ENCODE measurements at regions not wholly inside any gene's neighbourhood (a gene's known extent, or its start where the extent isn't known, plus 50 kb on each side); places are given as distances from the start of the nearest gene placed in this dataset.

- Mint-ChIP-seq H3K27me3 (no peaks in the 10 kb centered on the region), H3K27ac (no peak overlapping the region), H3K4me1 (no peaks in the 10 kb centered on the region), H3K4me3 (no peak overlapping the region), H3K36me3 (no peaks in the 10 kb centered on the region), H3K9me3 (ENCODE audit: low read depth) (no peaks in the 10 kb centered on the region)
- CTCF ChIA-PET = no interaction called here
- no peak for ATAC-seq
- DNase-seq = no peak
Measured at GRCh38 chr1:213830371-213830770, 157.4 kb upstream of the PROX1 start.

GRCh38 chr1:213840575-213840974 is 147.2 kb upstream of the PROX1 start:
- CTCF ChIA-PET = no interaction called here
- ATAC-seq = no peak
- no peaks in the 10 kb centered on the region for H3K36me3 Mint-ChIP-seq

GRCh38 chr1:213844632-213845031 is 143.1 kb upstream of the PROX1 start:
- H3K36me3 Mint-ChIP-seq = no peaks in the 10 kb centered on the region
- no peaks in the 10 kb centered on the region for H3K9me3 Mint-ChIP-seq (ENCODE audit: low read depth)
- no peaks in the 10 kb centered on the region for H3K27me3 Mint-ChIP-seq
- DNase-seq (no peak), ATAC-seq (no peak)
- H3K4me1 Mint-ChIP-seq = no peaks in the 10 kb centered on the region
- no peak overlapping the region for H3K4me3 Mint-ChIP-seq
- CTCF ChIA-PET = no interaction called here
- H3K27ac Mint-ChIP-seq = no peak overlapping the region

More at GRCh38 chr1:213840575-213840974, 147.2 kb upstream of the PROX1 start:
- no peak overlapping the region for H3K4me3 Mint-ChIP-seq
- no peaks in the 10 kb centered on the region for H3K4me1 Mint-ChIP-seq
- no peak for DNase-seq
- no peaks in the 10 kb centered on the region for H3K9me3 Mint-ChIP-seq (ENCODE audit: low read depth)
- H3K27ac Mint-ChIP-seq = no peak overlapping the region
- no peaks in the 10 kb centered on the region for H3K27me3 Mint-ChIP-seq

GRCh38 chr1:213852107-213852506 is 135.7 kb upstream of the PROX1 start:
- Mint-ChIP-seq H3K4me1 (no peaks in the 10 kb centered on the region), H3K27me3 (no peaks in the 10 kb centered on the region), H3K36me3 (no peaks in the 10 kb centered on the region), H3K4me3 (no peak overlapping the region), H3K9me3 (ENCODE audit: low read depth) (no peaks in the 10 kb centered on the region), H3K27ac (no peak overlapping the region)
- DNase-seq (no peak), ATAC-seq (no peak)
- CTCF ChIA-PET = no interaction called here

- ATAC-seq (no peak), DNase-seq (no peak)
- H3K4me1 Mint-ChIP-seq = no peaks in the 10 kb centered on the region
- H3K36me3 Mint-ChIP-seq = no peaks in the 10 kb centered on the region
- no peak overlapping the region for H3K27ac Mint-ChIP-seq
- no peaks in the 10 kb centered on the region for H3K27me3 Mint-ChIP-seq
- CTCF ChIA-PET = no interaction called here
- H3K9me3 Mint-ChIP-seq (ENCODE audit: low read depth) = no peaks in the 10 kb centered on the region
- no peak overlapping the region for H3K4me3 Mint-ChIP-seq
Measured at GRCh38 chr1:213858581-213858980, 129.2 kb upstream of the PROX1 start.

GRCh38 chr1:213861841-213862240 is 125.9 kb upstream of the PROX1 start:
- Mint-ChIP-seq H3K9me3 (ENCODE audit: low read depth) (no peaks in the 10 kb centered on the region), H3K4me1 (no peaks in the 10 kb centered on the region), H3K4me3 (no peak overlapping the region), H3K27ac (no peak overlapping the region), H3K36me3 (no peaks in the 10 kb centered on the region), H3K27me3 (no peaks in the 10 kb centered on the region)
- DNase-seq = no peak
- ATAC-seq = no peak
- CTCF ChIA-PET = no interaction called here

- Mint-ChIP-seq H3K9me3 (ENCODE audit: low read depth) (no peaks in the 10 kb centered on the region), H3K27ac (no peak overlapping the region), H3K36me3 (no peaks in the 10 kb centered on the region), H3K4me3 (no peak overlapping the region), H3K4me1 (no peaks in the 10 kb centered on the region), H3K27me3 (no peaks in the 10 kb centered on the region)
- CTCF ChIA-PET = no interaction called here
- DNase-seq (no peak), ATAC-seq (no peak)
Measured at GRCh38 chr1:213864091-213864490, 123.7 kb upstream of the PROX1 start.

GRCh38 chr1:213868482-213868881 is 119.3 kb upstream of the PROX1 start:
- no peaks in the 10 kb centered on the region for H3K9me3 Mint-ChIP-seq (ENCODE audit: low read depth)
- H3K27ac Mint-ChIP-seq = no peak overlapping the region
- ATAC-seq = no peak
- peaks cover 2% of the 10 kb centered on the region for H3K4me1 Mint-ChIP-seq
- no peak for DNase-seq
- CTCF ChIA-PET = no interaction called here
- no peak overlapping the region for H3K4me3 Mint-ChIP-seq
- no peaks in the 10 kb centered on the region for H3K27me3 Mint-ChIP-seq
- H3K36me3 Mint-ChIP-seq = no peaks in the 10 kb centered on the region

GRCh38 chr1:213871179-213871578 is 116.6 kb upstream of the PROX1 start:
- ATAC-seq (no peak), DNase-seq (no peak)
- Mint-ChIP-seq H3K4me1 (peaks cover 2% of the 10 kb centered on the region), H3K4me3 (no peak overlapping the region), H3K27me3 (no peaks in the 10 kb centered on the region), H3K36me3 (no peaks in the 10 kb centered on the region), H3K27ac (no peak overlapping the region), H3K9me3 (ENCODE audit: low read depth) (no peaks in the 10 kb centered on the region)
- CTCF ChIA-PET = no interaction called here

- Mint-ChIP-seq H3K36me3 (no peaks in the 10 kb centered on the region), H3K27me3 (no peaks in the 10 kb centered on the region), H3K4me1 (peaks cover 2% of the 10 kb centered on the region), H3K9me3 (ENCODE audit: low read depth) (no peaks in the 10 kb centered on the region), H3K4me3 (no peak overlapping the region), H3K27ac (no peak overlapping the region)
- ATAC-seq (no peak), DNase-seq (no peak)
- CTCF ChIA-PET = no interaction called here
Measured at GRCh38 chr1:213874789-213875188, 113.0 kb upstream of the PROX1 start.

- H3K36me3 Mint-ChIP-seq = no peaks in the 10 kb centered on the region
- no peak for DNase-seq
- H3K27ac Mint-ChIP-seq = no peak overlapping the region
- no peaks in the 10 kb centered on the region for H3K9me3 Mint-ChIP-seq (ENCODE audit: low read depth)
- no peaks in the 10 kb centered on the region for H3K27me3 Mint-ChIP-seq
- CTCF ChIA-PET = no interaction called here
- no peak for ATAC-seq
- H3K4me3 Mint-ChIP-seq = no peak overlapping the region
- H3K4me1 Mint-ChIP-seq = no peaks in the 10 kb centered on the region
Measured at GRCh38 chr1:213876531-213876930, 111.2 kb upstream of the PROX1 start.

GRCh38 chr1:213883618-213884017 is 104.2 kb upstream of the PROX1 start:
- no peaks in the 10 kb centered on the region for H3K9me3 Mint-ChIP-seq (ENCODE audit: low read depth)
- no peaks in the 10 kb centered on the region for H3K4me1 Mint-ChIP-seq
- DNase-seq (no peak), ATAC-seq (no peak)
- no peak overlapping the region for H3K4me3 Mint-ChIP-seq
- H3K36me3 Mint-ChIP-seq = no peaks in the 10 kb centered on the region
- no peaks in the 10 kb centered on the region for H3K27me3 Mint-ChIP-seq
- CTCF ChIA-PET = no interaction called here
- no peak overlapping the region for H3K27ac Mint-ChIP-seq

GRCh38 chr1:213884402-213884801 is 103.4 kb upstream of the PROX1 start:
- Mint-ChIP-seq H3K4me1 (no peaks in the 10 kb centered on the region), H3K9me3 (ENCODE audit: low read depth) (no peaks in the 10 kb centered on the region), H3K27ac (no peak overlapping the region), H3K27me3 (no peaks in the 10 kb centered on the region), H3K36me3 (no peaks in the 10 kb centered on the region), H3K4me3 (no peak overlapping the region)
- DNase-seq (no peak), ATAC-seq (no peak)
- CTCF ChIA-PET = no interaction called here

- Mint-ChIP-seq H3K36me3 (no peaks in the 10 kb centered on the region), H3K27me3 (no peaks in the 10 kb centered on the region), H3K4me3 (no peak overlapping the region), H3K9me3 (ENCODE audit: low read depth) (no peaks in the 10 kb centered on the region), H3K4me1 (no peaks in the 10 kb centered on the region), H3K27ac (no peak overlapping the region)
- ATAC-seq = no peak
- CTCF ChIA-PET = no interaction called here
- DNase-seq = no peak
Measured at GRCh38 chr1:213884942-213885341, 102.8 kb upstream of the PROX1 start.

GRCh38 chr1:213887842-213888241 is 99.9 kb upstream of the PROX1 start:
- Mint-ChIP-seq H3K4me1 (no peaks in the 10 kb centered on the region), H3K27me3 (no peaks in the 10 kb centered on the region), H3K36me3 (no peaks in the 10 kb centered on the region), H3K9me3 (ENCODE audit: low read depth) (no peaks in the 10 kb centered on the region), H3K4me3 (no peak overlapping the region), H3K27ac (no peak overlapping the region)
- DNase-seq = no peak
- CTCF ChIA-PET = no interaction called here
- no peak for ATAC-seq

Data from activated CD8-positive, alpha-beta memory T cell treated with anti-CD3 and anti-CD28 coated beads, Interleukin-2, amount 10 ng/mL, durations not matched to agents 7 days and 5 days (primary cell).